ENCODE measurements at regions not wholly inside any gene's neighbourhood (a gene's known extent, or its start where the extent isn't known, plus 50 kb on each side); places are given as distances from the start of the nearest gene placed in this dataset.

DNA sequence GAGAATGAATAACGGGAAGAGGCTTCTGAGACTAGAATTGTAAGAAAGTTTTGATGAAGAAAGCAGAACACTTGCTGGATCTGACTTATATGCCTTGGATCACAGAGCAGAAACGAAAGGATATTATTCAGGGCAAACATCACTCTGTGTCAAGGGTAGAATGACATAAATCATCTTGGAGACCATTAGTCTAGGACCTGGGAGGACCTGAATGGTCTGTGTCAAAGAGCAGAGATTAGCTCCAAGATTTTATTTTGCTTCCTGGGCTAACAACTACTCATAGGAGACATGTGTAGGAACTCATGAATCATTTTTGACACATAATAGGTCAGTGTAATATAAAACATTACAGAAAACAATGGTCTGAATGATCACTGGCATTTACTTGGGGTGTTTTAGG, 417.9 kb downstream of the SLCO4C1 start:
- Mint-ChIP-seq H3K27me3 (ENCODE audit: insufficient read depth, low read depth, poor library complexity) (no peaks in the 10 kb centered on the region), H3K36me3 (ENCODE audit: low read depth) (no peaks in the 10 kb centered on the region), H3K27ac (no peak overlapping the region), H3K4me3 (no peak overlapping the region), H3K9me3 (no peaks in the 10 kb centered on the region), H3K4me1 (no peaks in the 10 kb centered on the region; the same call in 2 of the 3 replicates)
- H3K4me1 ChIP-seq (ENCODE audit: insufficient read depth), result peaks cover 5% of the 10 kb centered on the region; the same call in 1 of the 2 replicates
- H3F3A ChIP-seq (replicated peaks; ENCODE audit: low read depth), result no peaks in the 10 kb centered on the region
- no peaks in the 10 kb centered on the region for H3K27me3 ChIP-seq (ENCODE audit: insufficient read depth)
- H3K4me2 ChIP-seq, result no peak overlapping the region
- H3K4me3 ChIP-seq, result no peak overlapping the region
- H3K27ac ChIP-seq (ENCODE audit: low read depth), result no peak overlapping the region
- DNase-seq (ENCODE audit: low spot score) (no peak), ATAC-seq (no peak)
- no peaks in the 10 kb centered on the region for H4K20me1 ChIP-seq (replicated peaks; ENCODE audit: insufficient read depth)
- no peaks in the 10 kb centered on the region for H3K9me2 ChIP-seq (ENCODE audit: insufficient read depth)
- no peaks in the 10 kb centered on the region for H3K36me3 ChIP-seq (ENCODE audit: insufficient read depth)
- no peak for TF ChIP-seq ZNF331 (CRISPR knock-in tag; IDR thresholded peaks at IDR 0.05; ENCODE audit: low read depth)
- TF ChIP-seq, protein P1, sequence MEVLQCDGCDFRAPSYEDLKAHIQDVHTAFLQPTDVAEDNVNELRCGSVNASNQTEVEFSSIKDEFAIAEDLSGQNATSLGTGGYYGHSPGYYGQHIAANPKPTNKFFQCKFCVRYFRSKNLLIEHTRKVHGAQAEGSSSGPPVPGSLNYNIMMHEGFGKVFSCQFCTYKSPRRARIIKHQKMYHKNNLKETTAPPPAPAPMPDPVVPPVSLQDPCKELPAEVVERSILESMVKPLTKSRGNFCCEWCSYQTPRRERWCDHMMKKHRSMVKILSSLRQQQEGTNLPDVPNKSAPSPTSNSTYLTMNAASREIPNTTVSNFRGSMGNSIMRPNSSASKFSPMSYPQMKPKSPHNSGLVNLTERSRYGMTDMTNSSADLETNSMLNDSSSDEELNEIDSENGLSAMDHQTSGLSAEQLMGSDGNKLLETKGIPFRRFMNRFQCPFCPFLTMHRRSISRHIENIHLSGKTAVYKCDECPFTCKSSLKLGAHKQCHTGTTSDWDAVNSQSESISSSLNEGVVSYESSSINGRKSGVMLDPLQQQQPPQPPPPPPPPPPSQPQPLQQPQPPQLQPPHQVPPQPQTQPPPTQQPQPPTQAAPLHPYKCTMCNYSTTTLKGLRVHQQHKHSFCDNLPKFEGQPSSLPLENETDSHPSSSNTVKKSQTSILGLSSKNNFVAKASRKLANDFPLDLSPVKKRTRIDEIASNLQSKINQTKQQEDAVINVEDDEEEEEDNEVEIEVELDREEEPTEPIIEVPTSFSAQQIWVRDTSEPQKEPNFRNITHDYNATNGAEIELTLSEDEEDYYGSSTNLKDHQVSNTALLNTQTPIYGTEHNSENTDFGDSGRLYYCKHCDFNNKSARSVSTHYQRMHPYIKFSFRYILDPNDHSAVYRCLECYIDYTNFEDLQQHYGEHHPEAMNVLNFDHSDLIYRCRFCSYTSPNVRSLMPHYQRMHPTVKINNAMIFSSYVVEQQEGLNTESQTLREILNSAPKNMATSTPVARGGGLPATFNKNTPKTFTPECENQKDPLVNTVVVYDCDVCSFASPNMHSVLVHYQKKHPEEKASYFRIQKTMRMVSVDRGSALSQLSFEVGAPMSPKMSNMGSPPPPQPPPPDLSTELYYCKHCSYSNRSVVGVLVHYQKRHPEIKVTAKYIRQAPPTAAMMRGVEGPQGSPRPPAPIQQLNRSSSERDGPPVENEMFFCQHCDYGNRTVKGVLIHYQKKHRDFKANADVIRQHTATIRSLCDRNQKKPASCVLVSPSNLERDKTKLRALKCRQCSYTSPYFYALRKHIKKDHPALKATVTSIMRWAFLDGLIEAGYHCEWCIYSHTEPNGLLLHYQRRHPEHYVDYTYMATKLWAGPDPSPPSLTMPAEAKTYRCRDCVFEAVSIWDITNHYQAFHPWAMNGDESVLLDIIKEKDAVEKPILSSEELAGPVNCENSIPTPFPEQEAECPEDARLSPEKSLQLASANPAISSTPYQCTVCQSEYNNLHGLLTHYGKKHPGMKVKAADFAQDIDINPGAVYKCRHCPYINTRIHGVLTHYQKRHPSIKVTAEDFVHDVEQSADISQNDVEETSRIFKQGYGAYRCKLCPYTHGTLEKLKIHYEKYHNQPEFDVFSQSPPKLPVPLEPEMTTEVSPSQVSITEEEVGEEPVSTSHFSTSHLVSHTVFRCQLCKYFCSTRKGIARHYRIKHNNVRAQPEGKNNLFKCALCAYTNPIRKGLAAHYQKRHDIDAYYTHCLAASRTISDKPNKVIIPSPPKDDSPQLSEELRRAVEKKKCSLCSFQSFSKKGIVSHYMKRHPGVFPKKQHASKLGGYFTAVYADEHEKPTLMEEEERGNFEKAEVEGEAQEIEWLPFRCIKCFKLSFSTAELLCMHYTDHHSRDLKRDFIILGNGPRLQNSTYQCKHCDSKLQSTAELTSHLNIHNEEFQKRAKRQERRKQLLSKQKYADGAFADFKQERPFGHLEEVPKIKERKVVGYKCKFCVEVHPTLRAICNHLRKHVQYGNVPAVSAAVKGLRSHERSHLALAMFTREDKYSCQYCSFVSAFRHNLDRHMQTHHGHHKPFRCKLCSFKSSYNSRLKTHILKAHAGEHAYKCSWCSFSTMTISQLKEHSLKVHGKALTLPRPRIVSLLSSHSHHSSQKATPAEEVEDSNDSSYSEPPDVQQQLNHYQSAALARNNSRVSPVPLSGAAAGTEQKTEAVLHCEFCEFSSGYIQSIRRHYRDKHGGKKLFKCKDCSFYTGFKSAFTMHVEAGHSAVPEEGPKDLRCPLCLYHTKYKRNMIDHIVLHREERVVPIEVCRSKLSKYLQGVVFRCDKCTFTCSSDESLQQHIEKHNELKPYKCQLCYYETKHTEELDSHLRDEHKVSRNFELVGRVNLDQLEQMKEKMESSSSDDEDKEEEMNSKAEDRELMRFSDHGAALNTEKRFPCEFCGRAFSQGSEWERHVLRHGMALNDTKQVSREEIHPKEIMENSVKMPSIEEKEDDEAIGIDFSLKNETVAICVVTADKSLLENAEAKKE (CRISPR knock-in tag; IDR thresholded peaks at IDR 0.05), result no peak
- no peak for TF ChIP-seq EZH2 (IDR thresholded peaks at IDR 0.05; ENCODE audit: low read depth, unreplicated experiment)
- TF ChIP-seq CTCF (conservative IDR thresholded peaks at IDR 0.05; ENCODE audit: low read depth in 2 of 2), result no peak
- TF ChIP-seq POLR2AphosphoS5 (IDR thresholded peaks at IDR 0.05; ENCODE audit: low read depth), result no peak
- TF ChIP-seq, protein P2, sequence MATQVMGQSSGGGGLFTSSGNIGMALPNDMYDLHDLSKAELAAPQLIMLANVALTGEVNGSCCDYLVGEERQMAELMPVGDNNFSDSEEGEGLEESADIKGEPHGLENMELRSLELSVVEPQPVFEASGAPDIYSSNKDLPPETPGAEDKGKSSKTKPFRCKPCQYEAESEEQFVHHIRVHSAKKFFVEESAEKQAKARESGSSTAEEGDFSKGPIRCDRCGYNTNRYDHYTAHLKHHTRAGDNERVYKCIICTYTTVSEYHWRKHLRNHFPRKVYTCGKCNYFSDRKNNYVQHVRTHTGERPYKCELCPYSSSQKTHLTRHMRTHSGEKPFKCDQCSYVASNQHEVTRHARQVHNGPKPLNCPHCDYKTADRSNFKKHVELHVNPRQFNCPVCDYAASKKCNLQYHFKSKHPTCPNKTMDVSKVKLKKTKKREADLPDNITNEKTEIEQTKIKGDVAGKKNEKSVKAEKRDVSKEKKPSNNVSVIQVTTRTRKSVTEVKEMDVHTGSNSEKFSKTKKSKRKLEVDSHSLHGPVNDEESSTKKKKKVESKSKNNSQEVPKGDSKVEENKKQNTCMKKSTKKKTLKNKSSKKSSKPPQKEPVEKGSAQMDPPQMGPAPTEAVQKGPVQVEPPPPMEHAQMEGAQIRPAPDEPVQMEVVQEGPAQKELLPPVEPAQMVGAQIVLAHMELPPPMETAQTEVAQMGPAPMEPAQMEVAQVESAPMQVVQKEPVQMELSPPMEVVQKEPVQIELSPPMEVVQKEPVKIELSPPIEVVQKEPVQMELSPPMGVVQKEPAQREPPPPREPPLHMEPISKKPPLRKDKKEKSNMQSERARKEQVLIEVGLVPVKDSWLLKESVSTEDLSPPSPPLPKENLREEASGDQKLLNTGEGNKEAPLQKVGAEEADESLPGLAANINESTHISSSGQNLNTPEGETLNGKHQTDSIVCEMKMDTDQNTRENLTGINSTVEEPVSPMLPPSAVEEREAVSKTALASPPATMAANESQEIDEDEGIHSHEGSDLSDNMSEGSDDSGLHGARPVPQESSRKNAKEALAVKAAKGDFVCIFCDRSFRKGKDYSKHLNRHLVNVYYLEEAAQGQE (IDR thresholded peaks at IDR 0.05; ENCODE audit: unreplicated experiment), result no peak
- no peak overlapping the region for H2AFZ ChIP-seq
- H3K79me2 ChIP-seq (replicated peaks; ENCODE audit: insufficient read depth), result no peaks in the 10 kb centered on the region
